Activated naive CD4-positive, alpha-beta T cell treated with anti-CD3 and anti-CD28 coated beads, Interleukin-2, amount 50 U/mL, for 72 hours (primary cell): ENCODE measurements at regions not wholly inside any gene's neighbourhood (a gene's known extent, or its start where the extent isn't known, plus 50 kb on each side); places are given as distances from the start of the nearest gene placed in this dataset.
"Not testable (repeated sequence)": the region's sequence is repeated elsewhere in the genome, so short reads cannot be mapped to it uniquely, and the experiment has no call there.

Experiments
- ATAC-seq, 2 donors: fragments of 150-1000 bp; cut with Tn5 transposase; 2 replicates each; pipeline ENCODE4 v1.10.0; 2021; ENCODE audit warnings: mild to moderate bottlenecking in 2 of 2, moderate library complexity in 2 of 2
- DNase-seq, 2 donors: peaks; one replicate each; pipeline ENCODE4 v3.0.0; 2021 to 2022; ENCODE audit warnings: low spot score in 2 of 2
- H3K27ac Mint-ChIP-seq, 2 donors: one replicate each; pipeline ENCODE4 v1.8.0; 2022; ENCODE audit warnings: mild to moderate bottlenecking in 2 of 2, mixed read lengths in 2 of 2
- H3K36me3 Mint-ChIP-seq, 2 donors: one replicate each; pipeline ENCODE4 v1.8.0; 2022; ENCODE audit warnings: mixed read lengths in 2 of 2
- H3K9me3 Mint-ChIP-seq, 2 donors: one replicate each; pipeline ENCODE4 v1.8.0; 2022; ENCODE audit warnings: mixed read lengths in 2 of 2

GRCh38 chr11:91560434-91560833, 664.2 kb upstream of the FAT3 start:
- DNase-seq (no peak), ATAC-seq (no peak)
- H3K9me3 Mint-ChIP-seq: peaks cover 21 to 23% of the 10 kb centered on the region in 2 donors
- H3K36me3 Mint-ChIP-seq: no peaks in the 10 kb centered on the region
- no peak overlapping the region for H3K27ac Mint-ChIP-seq

- H3K9me3 Mint-ChIP-seq: peaks cover 16 to 22% of the 10 kb centered on the region in 2 donors
Observed at GRCh38 chr11:91538065-91538464, 686.6 kb upstream of the FAT3 start.

GRCh38 chr11:91536366-91536765, 688.3 kb upstream of the FAT3 start:
- Mint-ChIP-seq H3K36me3 (no peaks in the 10 kb centered on the region), H3K9me3 (peaks cover 17 to 24% of the 10 kb centered on the region in 2 donors), H3K27ac (no peak overlapping the region)
- ATAC-seq: no peak
- DNase-seq: no peak

More at GRCh38 chr11:91538065-91538464, 686.6 kb upstream of the FAT3 start:
- no peaks in the 10 kb centered on the region for H3K36me3 Mint-ChIP-seq
- no peak overlapping the region for H3K27ac Mint-ChIP-seq
- DNase-seq: no peak
- no peak for ATAC-seq

- DNase-seq (no peak), ATAC-seq (no peak)
- H3K9me3 Mint-ChIP-seq: peaks cover 14 to 31% of the 10 kb centered on the region in 2 donors
- H3K36me3 Mint-ChIP-seq: no peaks in the 10 kb centered on the region
- H3K27ac Mint-ChIP-seq: no peak overlapping the region
Observed at GRCh38 chr11:91528965-91529364, 695.7 kb upstream of the FAT3 start.

GRCh38 chr11:91527380-91528030, 697.1 kb upstream of the FAT3 start:
- H3K27ac Mint-ChIP-seq: no peak overlapping the region
- H3K9me3 Mint-ChIP-seq: peaks cover 18 to 31% of the 10 kb centered on the region in 2 donors
- no peak for DNase-seq
- no peak for ATAC-seq
- H3K36me3 Mint-ChIP-seq: no peaks in the 10 kb centered on the region

GRCh38 chr11:91513734-91514133, 710.9 kb upstream of the FAT3 start:
- no peak for DNase-seq

GRCh38 chr11:91497847-91498246, 726.8 kb upstream of the FAT3 start:
- no peak for DNase-seq
- Mint-ChIP-seq H3K27ac (no peak overlapping the region), H3K36me3 (no peaks in the 10 kb centered on the region), H3K9me3 (peaks cover 10 to 12% of the 10 kb centered on the region in 2 donors)
- no peak for ATAC-seq

More at GRCh38 chr11:91513734-91514133, 710.9 kb upstream of the FAT3 start:
- no peak overlapping the region for H3K27ac Mint-ChIP-seq
- ATAC-seq: no peak
- no peaks in the 10 kb centered on the region for H3K36me3 Mint-ChIP-seq
- H3K9me3 Mint-ChIP-seq: peaks cover 22% of the 10 kb centered on the region in 2 donors

- DNase-seq (no peak), ATAC-seq (no peak)
- H3K9me3 Mint-ChIP-seq: peaks cover 0 to 6% of the 10 kb centered on the region in 2 donors
- no peaks in the 10 kb centered on the region for H3K36me3 Mint-ChIP-seq
- no peak overlapping the region for H3K27ac Mint-ChIP-seq
Observed at GRCh38 chr11:91495837-91496236, 728.8 kb upstream of the FAT3 start.

- peaks cover 18 to 36% of the 10 kb centered on the region in 2 donors for H3K9me3 Mint-ChIP-seq
- H3K36me3 Mint-ChIP-seq: peaks cover 9 to 22% of the 10 kb centered on the region in 2 donors
- ATAC-seq (no peak), DNase-seq (no peak)
- no peak overlapping the region for H3K27ac Mint-ChIP-seq
Observed at GRCh38 chr11:91489989-91490388, 734.6 kb upstream of the FAT3 start.

- ATAC-seq, H3K27ac Mint-ChIP-seq, DNase-seq: not testable (repeated sequence)
- Mint-ChIP-seq H3K36me3 (peaks cover 9 to 23% of the 10 kb centered on the region in 2 donors), H3K9me3 (peaks cover 28 to 43% of the 10 kb centered on the region in 2 donors)
Observed at GRCh38 chr11:91483956-91484355, 740.7 kb upstream of the FAT3 start.

GRCh38 chr11:91481875-91482274, 742.7 kb upstream of the FAT3 start:
- Mint-ChIP-seq H3K36me3 (peaks cover 7 to 18% of the 10 kb centered on the region in 2 donors), H3K9me3 (peaks cover 28 to 48% of the 10 kb centered on the region in 2 donors)
- ATAC-seq, DNase-seq, H3K27ac Mint-ChIP-seq: not testable (repeated sequence)

- DNase-seq: no peak
- ATAC-seq: no peak
- H3K9me3 Mint-ChIP-seq: peaks cover 5 to 9% of the 10 kb centered on the region in 2 donors
- no peak overlapping the region for H3K27ac Mint-ChIP-seq
- H3K36me3 Mint-ChIP-seq: no peaks in the 10 kb centered on the region
Observed at GRCh38 chr11:91470656-91471055, 754.0 kb upstream of the FAT3 start.

- Mint-ChIP-seq H3K27ac (no peak overlapping the region), H3K36me3 (no peaks in the 10 kb centered on the region), H3K9me3 (peaks cover 7 to 10% of the 10 kb centered on the region in 2 donors)
- ATAC-seq (no peak), DNase-seq (no peak)
Observed at GRCh38 chr11:91459840-91460239, 764.8 kb upstream of the FAT3 start.

- no peak for ATAC-seq
- no peaks in the 10 kb centered on the region for H3K36me3 Mint-ChIP-seq
- DNase-seq: no peak
- no peak overlapping the region for H3K27ac Mint-ChIP-seq
- peaks cover 10 to 11% of the 10 kb centered on the region in 2 donors for H3K9me3 Mint-ChIP-seq
Observed at GRCh38 chr11:91446267-91446666, 778.4 kb upstream of the FAT3 start.

- Mint-ChIP-seq H3K27ac (no peak overlapping the region), H3K36me3 (peaks cover 0 to 9% of the 10 kb centered on the region in 2 donors), H3K9me3 (peaks cover 21 to 26% of the 10 kb centered on the region in 2 donors)
- ATAC-seq (no peak), DNase-seq (no peak)
Observed at GRCh38 chr11:91435694-91436395, 788.8 kb upstream of the FAT3 start.

- Mint-ChIP-seq H3K9me3 (peaks cover 20 to 21% of the 10 kb centered on the region in 2 donors), H3K36me3 (peaks cover 0 to 12% of the 10 kb centered on the region in 2 donors), H3K27ac (no peak overlapping the region)
- no peak for DNase-seq
- ATAC-seq: no peak
Observed at GRCh38 chr11:91433284-91434010, 791.2 kb upstream of the FAT3 start.

- H3K9me3 Mint-ChIP-seq: peaks cover 8 to 16% of the 10 kb centered on the region in 2 donors
- DNase-seq: no peak
- ATAC-seq: no peak
- H3K27ac Mint-ChIP-seq: no peak overlapping the region
- no peaks in the 10 kb centered on the region for H3K36me3 Mint-ChIP-seq
Observed at GRCh38 chr11:91421641-91422040, 803.0 kb upstream of the FAT3 start.
